NT2/D1 (cell line): ENCODE measurements at regions not wholly inside any gene's neighbourhood (a gene's known extent, or its start where the extent isn't known, plus 50 kb on each side); places are given as distances from the start of the nearest gene placed in this dataset.

Experiments
- SUZ12 ChIP-seq: IDR thresholded peaks from 2 replicates; pipeline ENCODE4 v1.6.1; 2011; ENCODE audit not compliant: insufficient read length, insufficient read depth; ENCODE audit errors: extremely low read depth
- YY1 ChIP-seq: IDR thresholded peaks from 2 replicates; pipeline ENCODE4 v1.6.1; 2011; ENCODE audit not compliant: insufficient read length, insufficient read depth

- TF ChIP-seq YY1 (no peak), SUZ12 (no peak)
Measured at GRCh38 chr3:65190111-65190510, 502.3 kb upstream of the ADAMTS9 start.
